HG02642 (cell line): ENCODE measurements at regions not wholly inside any gene's neighbourhood (a gene's known extent, or its start where the extent isn't known, plus 50 kb on each side); places are given as distances from the start of the nearest gene placed in this dataset.
"Not testable (repeated sequence)": the region's sequence is repeated elsewhere in the genome, so short reads cannot be mapped to it uniquely, and the experiment has no call there.

ENCODE experiments used
- ATAC-seq: cut with Tn5 transposase; IDR thresholded peaks from one replicate; pipeline ENCODE4 v1.9.1; 2021; ENCODE audit warnings: mild to moderate bottlenecking; ENCODE audit not compliant: unreplicated experiment, poor library complexity

- ATAC-seq: no peak
Observed at GRCh38 chr13:48583859-48584311, 51.0 kb upstream of the RCBTB2 start.

DNA sequence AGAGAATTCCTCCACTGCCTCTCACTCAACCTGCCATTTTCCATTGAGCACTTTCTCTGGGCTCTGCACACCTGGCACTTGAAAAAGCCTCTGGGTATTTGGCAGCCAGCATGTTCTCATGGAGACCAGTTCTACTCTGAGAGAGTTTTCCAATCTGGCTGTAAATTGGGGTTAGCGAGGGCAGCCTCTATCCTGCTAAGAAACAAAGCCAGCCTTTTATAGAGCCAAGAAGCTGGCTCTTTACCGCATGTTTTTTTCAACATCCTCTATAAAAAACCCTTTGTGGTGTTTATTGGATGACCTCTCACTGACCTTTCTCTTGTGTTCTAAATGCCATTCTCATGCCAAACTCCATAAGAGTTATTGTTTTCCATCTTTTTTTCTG, 52.6 kb upstream of the RCBTB2 start:
- ATAC-seq: no peak

DNA sequence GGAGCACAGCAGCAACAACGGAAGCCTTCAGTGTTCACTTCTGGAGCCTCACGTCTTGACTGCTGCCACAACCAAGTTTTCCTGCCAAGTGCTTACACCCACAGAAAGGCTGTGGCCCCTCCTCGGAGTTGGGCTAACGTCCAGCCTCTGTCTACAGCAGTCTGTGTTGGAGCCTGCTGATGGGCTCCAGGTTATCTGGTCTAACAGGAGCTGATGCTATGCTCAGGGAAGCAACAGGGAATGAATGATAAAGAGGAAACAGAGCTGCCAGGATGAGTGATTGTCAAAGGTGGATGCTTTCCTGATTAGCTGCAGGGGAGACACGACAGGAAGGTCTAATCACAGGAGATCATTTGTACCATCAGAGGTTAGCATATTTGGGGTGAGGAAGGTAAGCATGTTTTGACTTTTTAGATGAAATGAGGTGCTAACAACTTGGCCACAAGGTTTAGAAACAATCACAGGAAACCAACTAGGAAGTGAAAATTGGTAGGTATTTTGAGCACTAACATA, 53.8 kb upstream of the RCBTB2 start:
- ATAC-seq: peak; percentile 33

- no peak for ATAC-seq
Observed at GRCh38 chr13:48588120-48588519, 55.2 kb upstream of the RCBTB2 start.

GRCh38 chr13:48590141-48590901, 57.4 kb upstream of the RCBTB2 start:
- ATAC-seq: no peak

DNA sequence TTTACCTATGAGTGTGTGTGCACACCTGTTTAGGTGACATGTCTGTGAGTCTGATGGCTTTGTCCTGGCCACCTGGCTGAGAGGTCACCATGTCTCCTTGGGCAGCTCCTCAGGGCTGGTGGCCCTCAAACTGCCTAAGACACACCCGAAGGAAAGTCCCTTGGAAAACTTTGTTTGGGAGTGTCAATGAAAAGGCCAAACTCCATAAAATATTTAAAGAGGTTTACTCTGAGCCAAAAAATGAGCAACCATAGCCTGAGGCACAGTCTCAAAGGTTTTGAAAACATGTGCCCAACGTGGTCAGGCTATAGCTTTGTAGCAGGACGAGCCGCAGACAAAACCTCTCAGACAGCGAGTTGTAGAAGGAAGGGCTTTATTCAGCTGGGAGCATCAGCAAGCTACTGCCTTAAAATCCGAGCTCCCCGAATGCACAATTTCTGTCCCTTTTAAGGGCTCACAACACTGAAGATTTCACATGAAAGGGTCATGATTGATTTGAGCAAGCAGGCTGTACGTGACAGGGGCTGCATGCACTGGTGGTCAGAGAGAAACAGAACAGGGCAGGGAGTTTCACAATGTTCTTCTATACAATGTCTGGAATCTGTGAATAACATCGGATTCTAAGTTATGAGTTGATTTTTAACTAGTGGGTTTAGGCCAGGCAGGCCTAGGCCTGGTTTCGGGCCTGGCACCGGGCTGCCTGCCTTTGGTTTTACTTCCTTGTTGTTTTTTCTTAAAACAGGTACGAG, 58.4 kb upstream of the RCBTB2 start:
- not testable (repeated sequence) for ATAC-seq

- no peak for ATAC-seq
Observed at GRCh38 chr13:48591889-48592687, 59.2 kb upstream of the RCBTB2 start.

DNA sequence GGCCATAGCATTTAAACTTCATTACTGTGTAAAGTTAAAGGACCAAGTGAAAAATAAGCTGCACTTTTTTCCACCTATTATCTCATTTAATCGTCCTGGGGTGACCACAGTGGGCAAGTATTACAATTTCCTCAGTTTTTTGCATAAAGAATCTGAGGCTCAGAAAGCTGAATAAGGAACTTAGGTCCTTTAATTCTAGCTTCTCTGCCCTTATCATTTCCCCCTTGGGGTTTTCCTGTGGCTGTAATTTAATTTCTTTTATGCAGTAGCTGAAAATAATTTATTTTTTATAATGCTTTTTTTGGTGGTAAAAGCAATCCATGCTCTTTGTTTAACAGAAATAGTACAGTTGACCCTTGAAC, 59.8 kb upstream of the RCBTB2 start:
- no peak for ATAC-seq

DNA sequence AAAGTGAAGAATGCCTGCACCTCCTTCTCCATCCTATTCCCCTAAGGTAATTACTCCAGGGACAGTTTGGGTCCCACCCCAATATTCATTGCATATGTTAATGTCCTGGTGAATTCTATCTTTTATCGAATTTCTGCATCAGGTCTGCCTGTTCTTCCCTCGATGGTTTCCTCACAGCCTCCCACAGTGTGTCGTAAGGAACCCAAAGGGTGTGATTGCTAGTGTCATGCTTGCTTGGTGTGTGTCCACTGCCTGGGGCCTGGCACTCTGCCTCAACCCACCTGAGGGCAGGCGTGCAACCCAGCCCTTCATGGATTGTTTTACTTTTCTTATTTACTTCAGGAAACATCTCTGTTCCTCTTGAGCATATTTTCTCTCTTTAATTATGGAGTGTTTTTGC, 60.2 kb upstream of the CYSLTR2 start:
- ATAC-seq: no peak

DNA sequence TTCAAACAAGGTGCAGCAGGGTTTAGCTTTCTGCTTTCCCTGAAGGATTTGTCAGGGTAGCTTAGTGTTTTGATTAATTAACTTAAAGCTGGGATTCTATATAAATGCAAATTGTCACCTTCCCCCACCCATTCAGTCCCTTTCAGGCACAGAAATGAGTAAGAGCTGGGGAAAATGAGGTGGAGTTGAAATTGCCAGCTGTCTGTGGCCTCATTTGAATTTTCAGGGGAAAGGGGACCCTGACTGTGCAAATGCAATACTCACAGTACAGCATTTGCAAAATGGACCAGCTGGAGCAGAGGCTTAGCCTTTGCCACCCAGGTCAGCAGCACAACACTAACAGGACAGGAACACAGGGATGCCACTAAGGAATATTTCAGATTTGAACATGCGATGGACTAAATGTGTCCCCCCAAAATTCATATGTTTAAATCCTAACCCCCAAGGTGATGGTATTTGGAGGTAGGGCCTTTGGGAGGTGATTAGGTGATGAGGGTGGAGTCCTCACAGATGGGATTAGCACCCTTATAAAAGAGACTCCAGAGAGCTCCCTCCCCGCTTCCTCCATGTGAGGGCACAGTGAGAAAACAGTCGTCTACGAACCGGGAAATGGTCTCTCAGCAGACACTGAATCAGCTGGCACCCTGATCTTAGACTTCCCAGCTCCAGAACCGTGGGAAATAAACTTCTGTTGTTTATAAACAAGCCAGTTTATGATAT, 59.5 kb upstream of the CYSLTR2 start:
- peak; percentile 62 for ATAC-seq

GRCh38 chr13:48595431-48596429, 58.0 kb upstream of the CYSLTR2 start:
- ATAC-seq: peak; percentile 59

DNA sequence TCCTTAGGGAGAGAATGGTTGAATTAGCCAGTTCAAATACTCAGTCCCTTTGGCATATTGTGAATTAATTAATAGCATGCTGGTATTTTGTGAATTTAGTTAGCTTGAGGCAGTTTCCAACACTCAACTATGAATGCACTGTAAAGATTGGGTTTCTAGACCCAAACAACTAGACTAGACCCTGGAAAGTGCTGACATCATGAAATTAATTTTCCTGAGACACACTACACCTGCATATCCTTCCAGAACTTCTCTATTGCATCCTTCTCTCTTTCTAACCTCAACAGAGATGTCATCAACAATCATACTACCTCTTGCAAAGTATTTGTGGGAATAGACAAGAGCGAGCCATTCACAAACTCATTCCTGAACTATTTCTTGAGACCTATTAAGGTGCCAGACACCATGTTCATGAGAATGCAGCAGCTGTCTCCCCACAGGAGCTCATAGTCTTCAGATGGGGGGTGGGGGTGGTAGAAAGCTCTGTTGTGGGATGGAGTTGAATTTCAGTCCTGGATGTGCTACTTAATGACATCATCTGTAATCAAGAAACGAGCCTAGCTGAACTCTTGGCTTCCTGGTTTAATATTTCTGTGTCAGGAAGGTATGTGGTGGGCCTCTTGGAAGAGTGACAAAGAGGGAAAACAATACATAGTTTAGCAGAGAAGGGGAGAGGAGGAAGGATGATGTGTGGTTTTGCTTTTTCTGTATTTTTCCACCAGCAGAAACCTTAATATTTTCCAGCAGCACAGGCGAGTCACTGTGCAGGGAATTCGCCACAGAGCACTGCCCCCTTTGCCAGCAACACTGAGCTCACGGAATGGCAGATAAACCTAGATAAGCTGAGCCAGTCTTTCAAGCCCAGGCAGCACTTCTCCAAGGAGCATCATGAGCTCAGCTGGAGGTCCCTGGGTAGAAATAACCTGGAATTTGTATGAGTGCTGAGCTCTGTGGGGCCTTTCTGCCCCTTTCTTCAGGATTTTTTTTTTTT, 53.1 kb upstream of the CYSLTR2 start:
- ATAC-seq: no peak

DNA sequence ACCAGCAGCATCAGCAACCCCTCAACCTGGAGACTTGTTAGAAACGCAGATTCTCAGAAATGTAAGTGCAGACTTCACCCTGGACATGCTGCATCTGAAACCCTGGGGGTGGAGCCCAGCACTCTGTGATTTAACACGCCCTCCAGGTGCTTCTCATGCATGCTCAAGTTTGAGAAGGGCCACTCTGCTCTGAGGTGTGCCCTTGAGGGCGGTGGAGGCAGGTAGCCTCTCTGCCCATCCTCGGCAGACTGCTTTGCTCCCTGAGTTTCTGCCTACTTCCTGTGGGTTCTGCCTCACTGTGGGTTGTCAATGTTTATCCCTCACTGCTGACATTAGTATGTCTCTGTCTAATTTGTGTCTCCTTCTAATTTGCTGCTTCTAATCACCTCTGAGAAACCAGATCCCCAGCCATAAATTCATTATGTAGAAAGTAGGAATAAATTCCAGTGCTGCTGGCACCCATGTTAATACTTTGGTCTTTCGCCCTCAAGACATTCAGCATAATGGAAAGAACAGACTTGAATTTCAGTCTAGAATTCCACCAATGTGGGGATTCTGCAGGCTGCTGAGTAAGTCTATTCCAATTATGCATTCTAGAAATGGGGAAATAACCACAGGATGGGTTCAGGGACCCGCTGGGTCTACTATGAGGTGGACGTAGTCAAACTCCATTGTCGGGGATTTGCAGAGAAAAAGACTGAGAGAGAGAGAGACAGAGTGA, 51.3 kb upstream of the CYSLTR2 start:
- no peak for ATAC-seq

DNA sequence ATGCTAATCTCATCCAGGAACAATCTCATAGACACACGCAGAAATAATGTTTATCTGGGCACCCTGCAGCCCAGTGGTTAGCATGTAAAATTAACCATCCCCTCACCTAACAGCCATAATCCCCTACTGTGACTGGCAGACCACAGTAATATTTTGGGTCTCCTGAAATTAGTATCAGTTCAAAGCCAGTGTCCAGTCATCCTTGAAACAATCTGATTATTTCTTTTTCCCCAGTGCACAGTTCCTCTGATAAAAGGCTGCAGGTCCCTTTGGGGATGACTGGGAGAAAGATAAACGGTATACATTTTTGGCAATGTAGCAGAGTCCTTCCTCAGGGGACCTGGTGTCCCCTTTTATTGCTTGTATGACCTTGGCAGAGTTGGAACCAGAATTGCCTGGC, 50.4 kb upstream of the CYSLTR2 start:
- no peak for ATAC-seq
